Mononuclear cell (primary cell): ENCODE measurements at regions not wholly inside any gene's neighbourhood (a gene's known extent, or its start where the extent isn't known, plus 50 kb on each side); places are given as distances from the start of the nearest gene placed in this dataset.

Source experiments
- H3K27me3 ChIP-seq: 2 replicates; pipeline ENCODE4 v1.6.0; 2011; ENCODE audit warnings: low read length, control low read depth; ENCODE audit not compliant: insufficient read depth
- H3K4me1 ChIP-seq: 2 replicates; pipeline ENCODE4 v1.5.1; 2011; ENCODE audit warnings: mild to moderate bottlenecking, low read length, control low read depth; ENCODE audit not compliant: insufficient read depth
- H3K4me3 ChIP-seq: 2 replicates; pipeline ENCODE4 v1.5.1; 2011; ENCODE audit warnings: mild to moderate bottlenecking, low read length, moderate library complexity
- H3K9me3 ChIP-seq: 2 replicates; pipeline ENCODE4 v1.5.1; 2011; ENCODE audit warnings: low read depth, mild to moderate bottlenecking, control low read depth, low read length

DNA sequence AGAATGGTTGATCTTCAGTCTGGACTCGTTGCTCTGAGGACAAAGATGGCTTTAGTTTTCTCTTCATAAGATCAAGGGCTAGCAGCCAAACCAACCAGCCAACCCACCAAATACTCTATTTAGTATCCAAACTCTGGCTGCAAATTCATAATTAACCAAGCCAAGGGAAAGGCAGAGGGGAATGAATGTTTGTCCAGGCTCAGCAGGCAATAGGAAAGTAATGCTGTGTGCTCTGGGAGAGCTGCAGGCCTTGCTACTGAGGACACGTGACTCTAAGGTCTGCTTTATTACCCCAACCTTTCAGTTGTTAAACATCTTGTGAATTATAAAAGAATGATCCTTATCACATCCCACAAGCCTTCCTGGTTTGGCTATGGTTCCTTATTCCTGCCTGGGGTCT, 52.3 kb upstream of the GALNT15 start:
- no peaks in the 10 kb centered on the region for H3K4me1 ChIP-seq
- no peak overlapping the region for H3K4me3 ChIP-seq
- H3K9me3 ChIP-seq: no peaks in the 10 kb centered on the region
- no peaks in the 10 kb centered on the region for H3K27me3 ChIP-seq

DNA sequence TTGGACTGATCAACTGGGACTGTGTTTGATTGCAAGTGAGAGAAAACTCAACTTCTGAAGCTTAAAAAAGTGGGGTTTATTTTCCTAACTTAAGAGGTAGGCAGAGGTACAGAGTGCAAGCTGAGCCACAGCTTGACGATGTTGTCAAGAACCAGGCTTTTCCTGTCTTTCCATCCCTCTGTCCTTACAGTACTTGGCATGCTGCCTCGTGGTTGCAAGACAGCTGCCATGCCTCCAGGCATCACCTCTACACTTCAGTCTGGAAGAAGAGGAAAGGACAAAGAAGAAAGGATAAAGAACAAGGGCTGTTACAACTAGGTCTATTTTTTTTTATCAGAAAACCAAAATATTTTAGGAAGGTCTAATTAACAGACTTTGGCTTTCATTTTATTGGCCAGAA, 51.8 kb upstream of the GALNT15 start:
- Histone ChIP-seq H3K4me3 (no peak overlapping the region), H3K27me3 (no peaks in the 10 kb centered on the region), H3K9me3 (no peaks in the 10 kb centered on the region), H3K4me1 (no peaks in the 10 kb centered on the region)

DNA sequence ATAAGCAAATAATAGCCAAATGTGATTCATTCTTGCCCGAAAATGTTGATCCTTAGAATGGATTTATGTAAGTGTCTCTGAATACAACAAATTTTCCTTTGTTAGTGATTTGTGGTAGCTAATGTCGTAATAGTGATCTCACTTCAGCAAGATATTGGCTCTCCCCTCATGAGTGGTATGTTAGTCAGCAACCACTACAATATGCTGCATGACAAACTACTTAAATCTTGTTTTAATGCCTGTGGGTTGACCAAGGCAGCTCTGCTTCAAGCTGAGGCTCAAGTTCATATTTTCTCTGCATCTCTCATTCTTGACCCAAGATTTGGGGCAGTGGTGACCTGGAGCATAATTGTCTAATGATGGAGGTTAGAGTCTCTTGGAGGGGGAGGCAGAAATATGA, 49.8 kb upstream of the GALNT15 start:
- H3K4me3 ChIP-seq: no peak overlapping the region
- no peaks in the 10 kb centered on the region for H3K27me3 ChIP-seq
- H3K9me3 ChIP-seq: no peaks in the 10 kb centered on the region
- H3K4me1 ChIP-seq: no peaks in the 10 kb centered on the region
